Kidney (tissue), 13 donors: ENCODE measurements at regions not wholly inside any gene's neighbourhood (a gene's known extent, or its start where the extent isn't known, plus 50 kb on each side); places are given as distances from the start of the nearest gene placed in this dataset.

Experiments
- DNase-seq, 5 donors: peaks; one replicate each; pipeline ENCODE4 v3.0.0-alpha.2; 2013 to 2020
- FAIRE-seq: peaks from 2 replicates; lab custom pipeline; 2012; peaks lifted over from hg19 to GRCh38; lab: Jason Lieb, UNC
- H3K27ac ChIP-seq, 2 donors: one replicate each; pipeline ENCODE4 v1.7.0; 2013; ENCODE audit warnings: low read depth in 2 of 2, low read length in 2 of 2, inconsistent platforms in 1 of 2
- H3K27me3 ChIP-seq: one replicate; pipeline ENCODE4 v1.7.1; 2013; ENCODE audit warnings: low read length, inconsistent platforms; ENCODE audit not compliant: control insufficient read depth, insufficient read depth
- H3K36me3 ChIP-seq, 3 donors: one replicate each; pipeline versions ENCODE4 v1.7.0 to v1.7.1; 2013; ENCODE audit warnings: low read length in 3 of 3, control low read depth in 1 of 3, inconsistent platforms in 1 of 3; ENCODE audit not compliant: insufficient read depth in 3 of 3, control insufficient read depth in 2 of 3
- H3K4me1 ChIP-seq, 3 donors: one replicate each; pipeline versions ENCODE4 v1.7.0 to v1.7.1; 2013; ENCODE audit warnings: low read length in 3 of 3, inconsistent platforms in 1 of 3, low read depth in 1 of 3; ENCODE audit not compliant: control insufficient read depth in 2 of 3, insufficient read depth in 2 of 3
- H3K4me3 ChIP-seq, 3 donors: one replicate each; pipeline versions ENCODE4 v1.7.0 to v1.8.1; 2013; ENCODE audit warnings: low read length in 3 of 3, control low read depth in 1 of 3, inconsistent platforms in 1 of 3
- H3K9ac ChIP-seq, 3 donors: one replicate each; pipeline versions ENCODE4 v1.7.0 to v1.7.1; 2013; ENCODE audit warnings: low read length in 3 of 3, control low read depth in 1 of 3, inconsistent platforms in 1 of 3
- H3K9me3 ChIP-seq, 3 donors: one replicate each; pipeline versions ENCODE4 v1.7.0 to v1.7.1; 2013; ENCODE audit warnings: low read length in 3 of 3, control low read depth in 1 of 3, inconsistent platforms in 1 of 3; ENCODE audit not compliant: control insufficient read depth in 2 of 3, insufficient read depth in 1 of 3
- CTCF ChIP-seq: IDR thresholded peaks from 3 replicates; pipeline ENCODE4 v1.5.1; 2012; ENCODE audit warnings: mild to moderate bottlenecking, moderate library complexity, borderline replicate concordance; ENCODE audit not compliant: insufficient read depth; ENCODE audit errors: extremely low read depth
- intact Hi-C: fragments of 100-400 bp; cut with DNase I; formaldehyde crosslinking; loops from one replicate; pipeline ENCODE4 v1.11.1; 2022
- donor health status: control.
- donor health status: control.
- donor health status: control.
- donor health status: control.
- donor health status: control.
- donor health status: DM: yes; HTN: yes; CAD: no.
- donor health status: Normal renal cell carcinoma (clear cell type).

DNA sequence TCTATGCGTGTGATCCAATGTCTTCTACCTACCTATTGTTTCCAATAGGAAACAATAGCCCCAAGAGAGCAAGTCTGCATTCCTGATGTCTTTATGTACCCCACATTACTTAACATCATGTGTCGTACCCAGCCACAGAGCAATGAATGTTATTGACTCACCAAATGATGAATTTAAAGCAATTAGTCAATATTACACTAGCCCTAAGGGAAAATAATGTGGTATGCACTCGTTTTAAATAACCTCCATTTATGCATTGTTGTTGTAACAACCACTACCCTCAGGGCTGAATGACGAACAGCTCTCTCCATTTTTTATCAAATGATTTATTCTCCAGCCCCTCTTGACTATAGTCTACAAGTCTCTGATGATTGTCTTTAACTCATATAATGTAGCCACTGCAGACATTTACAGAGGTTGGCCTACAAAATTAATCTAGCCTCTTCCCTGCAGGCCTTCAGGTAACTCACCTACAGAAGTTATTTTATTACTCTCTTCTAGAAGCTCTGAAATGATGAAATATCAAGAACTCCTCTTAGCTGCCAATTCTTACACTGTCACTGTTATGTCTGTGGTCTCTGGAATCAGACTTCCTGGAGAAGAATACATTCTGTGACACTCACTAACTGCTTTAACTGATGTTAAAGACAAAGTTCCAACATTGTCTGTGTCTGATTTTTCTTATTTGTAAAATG is 601.7 kb upstream of the GRIA3 start:
- Histone ChIP-seq H3K4me3 (no peak overlapping the region), H3K27ac (no peak overlapping the region), H3K27me3 (no peaks in the 10 kb centered on the region), H3K4me1 (no peaks in the 10 kb centered on the region), H3K36me3 (no peaks in the 10 kb centered on the region), H3K9me3 (no peaks in the 10 kb centered on the region), H3K9ac (no peak overlapping the region)
- no peak for TF ChIP-seq CTCF
- FAIRE-seq (no peak), DNase-seq (no peak)
- intact Hi-C loops: no loop called here

- no peak for FAIRE-seq
- no peak overlapping the region for H3K4me3 ChIP-seq
- no peaks in the 10 kb centered on the region for H3K27me3 ChIP-seq
- H3K9ac ChIP-seq: no peak overlapping the region
- TF ChIP-seq CTCF: no peak
- no peaks in the 10 kb centered on the region for H3K4me1 ChIP-seq
- H3K9me3 ChIP-seq: no peaks in the 10 kb centered on the region
- intact Hi-C loops: no loop called here
- no peak for DNase-seq
- H3K27ac ChIP-seq: no peak overlapping the region
- no peaks in the 10 kb centered on the region for H3K36me3 ChIP-seq
These were observed 601.1 kb upstream of the GRIA3 start for GRCh38 chrX:122582975-122583305.

DNA sequence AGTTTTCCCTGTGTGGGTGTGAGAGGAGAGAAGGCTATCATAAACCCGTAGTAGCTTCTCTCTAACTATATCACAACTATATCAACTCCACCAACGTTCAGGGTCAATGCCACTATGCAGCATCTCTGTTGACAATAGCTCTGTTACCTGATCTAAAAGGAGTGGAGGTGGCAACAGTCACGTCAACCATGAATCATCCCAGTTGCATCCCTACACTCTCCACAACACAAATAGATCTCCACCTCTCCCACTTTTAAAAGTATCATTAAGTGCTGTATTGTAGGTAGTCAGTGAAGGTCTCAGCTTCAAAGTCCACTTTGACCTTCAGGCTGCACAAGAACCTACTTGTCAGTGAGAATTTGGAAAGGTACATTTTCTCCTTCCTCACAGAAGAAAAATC is 600.5 kb upstream of the GRIA3 start:
- Histone ChIP-seq H3K4me3 (no peak overlapping the region), H3K27ac (no peak overlapping the region), H3K27me3 (no peaks in the 10 kb centered on the region), H3K4me1 (no peaks in the 10 kb centered on the region), H3K36me3 (no peaks in the 10 kb centered on the region), H3K9ac (no peak overlapping the region), H3K9me3 (no peaks in the 10 kb centered on the region)
- peak in 4 of 5 donors; percentile 33 to 68 (median 44) for DNase-seq
- FAIRE-seq: no peak
- intact Hi-C loops: no loop called here
- TF ChIP-seq CTCF: no peak

- TF ChIP-seq CTCF: no peak
- Histone ChIP-seq H3K27me3 (no peaks in the 10 kb centered on the region), H3K9ac (no peak overlapping the region), H3K27ac (no peak overlapping the region), H3K4me3 (no peak overlapping the region), H3K9me3 (no peaks in the 10 kb centered on the region), H3K4me1 (no peaks in the 10 kb centered on the region), H3K36me3 (no peaks in the 10 kb centered on the region)
- no peak for FAIRE-seq
- intact Hi-C loops: no loop called here
- no peak for DNase-seq
These were observed 599.1 kb upstream of the GRIA3 start for GRCh38 chrX:122584981-122585380.
